ENCODE measurements at regions not wholly inside any gene's neighbourhood (a gene's known extent, or its start where the extent isn't known, plus 50 kb on each side); places are given as distances from the start of the nearest gene placed in this dataset.
"Not testable (repeated sequence)": the region's sequence is repeated elsewhere in the genome, so short reads cannot be mapped to it uniquely, and the experiment has no call there.

- no peak for DNase-seq (ENCODE audit: low spot score)
These were observed 96.0 kb downstream of the RASGEF1B start for GRCh38 chr4:81375745-81376144.

GRCh38 chr4:81369886-81370285 lies 101.8 kb downstream of the RASGEF1B start:
- DNase-seq (ENCODE audit: low spot score), result no peak

GRCh38 chr4:81366779-81367178 lies 104.9 kb downstream of the RASGEF1B start:
- no peak for DNase-seq (ENCODE audit: low spot score)

- no peak for DNase-seq (ENCODE audit: low spot score)
These were observed 111.0 kb downstream of the RASGEF1B start for GRCh38 chr4:81360737-81361136.

GRCh38 chr4:81359207-81359606 lies 112.5 kb downstream of the RASGEF1B start:
- no peak for DNase-seq (ENCODE audit: low spot score)

GRCh38 chr4:81358154-81358553 lies 113.6 kb downstream of the RASGEF1B start:
- no peak for DNase-seq (ENCODE audit: low spot score)

- no peak for DNase-seq (ENCODE audit: low spot score)
These were observed 115.1 kb downstream of the RASGEF1B start for GRCh38 chr4:81356621-81357020.

- no peak for DNase-seq (ENCODE audit: low spot score)
These were observed 116.6 kb downstream of the RASGEF1B start for GRCh38 chr4:81355136-81355535.

GRCh38 chr4:81353861-81354260 lies 117.8 kb downstream of the RASGEF1B start:
- no peak for DNase-seq (ENCODE audit: low spot score)

GRCh38 chr4:81352446-81352835 lies 119.3 kb downstream of the RASGEF1B start:
- DNase-seq (ENCODE audit: low spot score), result no peak

- DNase-seq (ENCODE audit: low spot score), result peak; percentile 60
These were observed 119.9 kb downstream of the RASGEF1B start for GRCh38 chr4:81351654-81352445.

- no peak for DNase-seq (ENCODE audit: low spot score)
These were observed 121.7 kb downstream of the RASGEF1B start for GRCh38 chr4:81350040-81350439.

GRCh38 chr4:81348778-81349094 lies 123.0 kb downstream of the RASGEF1B start:
- DNase-seq (ENCODE audit: low spot score), result no peak

GRCh38 chr4:81348086-81348777 lies 123.5 kb downstream of the RASGEF1B start:
- DNase-seq (ENCODE audit: low spot score), result no peak

- no peak for DNase-seq (ENCODE audit: low spot score)
These were observed 125.0 kb downstream of the RASGEF1B start for GRCh38 chr4:81346719-81347118.

- no peak for DNase-seq (ENCODE audit: low spot score)
These were observed 128.2 kb downstream of the RASGEF1B start for GRCh38 chr4:81343536-81343935.

- no peak for DNase-seq (ENCODE audit: low spot score)
These were observed 128.0 kb upstream of the PRKG2 start for GRCh38 chr4:81343046-81343445.

- DNase-seq (ENCODE audit: low spot score), result no peak
These were observed 122.2 kb upstream of the PRKG2 start for GRCh38 chr4:81337211-81337610.

- DNase-seq (ENCODE audit: low spot score), result no peak
These were observed 120.3 kb upstream of the PRKG2 start for GRCh38 chr4:81335122-81335912.

- no peak for DNase-seq (ENCODE audit: low spot score)
These were observed 115.0 kb upstream of the PRKG2 start for GRCh38 chr4:81330018-81330417.

- DNase-seq (ENCODE audit: low spot score), result no peak
These were observed 111.6 kb upstream of the PRKG2 start for GRCh38 chr4:81326581-81326980.

GRCh38 chr4:81324594-81324993 lies 109.6 kb upstream of the PRKG2 start:
- not testable (repeated sequence) for DNase-seq (ENCODE audit: low spot score)
